HepG2 (cell line): ENCODE measurements at regions not wholly inside any gene's neighbourhood (a gene's known extent, or its start where the extent isn't known, plus 50 kb on each side); places are given as distances from the start of the nearest gene placed in this dataset.

Experiments
- ATAC-seq: fragments of 200-7000 bp; cut with Tn5 transposase; 3 replicates; pipeline ENCODE4 v1.9.1; 2020; ENCODE audit warnings: mild to moderate bottlenecking, moderate library complexity
- BruUV-seq: library from RNA; stranded (reverse); fragments of 400-500 nt; replicated peaks from 2 replicates; lab custom pipeline; 2021; lab: Mats Ljungman, UMichigan
- CTCF ChIA-PET: fragments of 300-600 bp; formaldehyde crosslinking; extraction: SDS; loops from one replicate; lab custom pipeline; 2021; ENCODE audit warnings: low total read pairs, inconsistent platforms, low intra/inter-chr PET ratio; lab: Yijun Ruan, JAX
- POLR2A ChIA-PET: fragments of 350-600 bp; sonication (Branson Sonifier 250); formaldehyde crosslinking; loops from one replicate; lab custom pipeline; 2020; ENCODE audit warnings: antibody characterized with exemption, inconsistent platforms; lab: Yijun Ruan, JAX
- DNase-seq: peaks from one replicate; pipeline ENCODE4 v3.0.0-alpha.2; 2015; ENCODE audit warnings: low spot score
- FAIRE-seq: peaks from 3 replicates; lab custom pipeline; 2011; peaks lifted over from hg19 to GRCh38; lab: Jason Lieb, UNC
- H2AFZ ChIP-seq: one replicate; pipeline ENCODE4 v1.6.1; 2011; ENCODE audit warnings: low read length, inconsistent platforms
- H3K27ac ChIP-seq: fragments of 300-600 bp; 3 replicates; pipeline ENCODE4 v1.8.0; 2011; ENCODE audit warnings: mixed run types, mild to moderate bottlenecking, mixed read lengths, low read length, inconsistent platforms; ENCODE audit not compliant: insufficient read depth; ENCODE audit errors: extremely low read length
- H3K27me3 ChIP-seq, 2 experiments: fragments of 200-600 bp in 1 of 2; 2 replicates in 1 of 2; 3 replicates in 1 of 2; pipeline versions ENCODE4 v1.6.0 to v1.8.0; 2011; ENCODE audit warnings: low read length in 2 of 2, mild to moderate bottlenecking in 2 of 2, moderate library complexity in 2 of 2, inconsistent platforms in 1 of 2; ENCODE audit not compliant: insufficient read depth in 2 of 2, control insufficient read depth in 1 of 2
- H3K36me3 ChIP-seq, 2 experiments: fragments of 200-600 bp in 1 of 2; replicated peaks in 1 of 2; 2 replicates in 1 of 2; 3 replicates in 1 of 2; pipeline versions ENCODE4 v1.5.1 to v1.8.0; 2011; ENCODE audit warnings: low read length in 2 of 2, inconsistent platforms in 1 of 2; ENCODE audit not compliant: insufficient read depth in 2 of 2, control insufficient read depth in 1 of 2
- H3K4me1 ChIP-seq: 2 replicates; pipeline ENCODE4 v1.5.1; 2012; ENCODE audit warnings: low read length, inconsistent platforms; ENCODE audit not compliant: insufficient read depth
- H3K4me2 ChIP-seq: 2 replicates; pipeline ENCODE4 v1.6.0; 2011; ENCODE audit warnings: low read depth, low read length, inconsistent platforms
- H3K4me3 ChIP-seq, 3 experiments: fragments of 200-600 bp in 1 of 3; sonication (generic), shearing (Covaris generic) in 1 of 3; replicated peaks in 1 of 3; 2 replicates each; pipeline ENCODE4 v1.5.1; 2011 to 2016; ENCODE audit warnings: low read length in 3 of 3, inconsistent platforms in 2 of 3, low read depth in 2 of 3, mild to moderate bottlenecking in 2 of 3, control low read depth in 1 of 3, mixed read lengths in 1 of 3; ENCODE audit not compliant: insufficient read depth in 1 of 3
- H3K79me2 ChIP-seq: one replicate; pipeline ENCODE4 v1.6.1; 2011; ENCODE audit warnings: low read length, inconsistent platforms; ENCODE audit not compliant: insufficient read depth
- H3K9ac ChIP-seq: 2 replicates; pipeline ENCODE4 v1.6.0; 2011; ENCODE audit warnings: mild to moderate bottlenecking, low read depth, low read length, inconsistent platforms; ENCODE audit not compliant: insufficient read depth
- H3K9me3 ChIP-seq: 2 replicates; pipeline ENCODE4 v1.5.1; 2012; ENCODE audit warnings: mild to moderate bottlenecking, low read length
- H4K20me1 ChIP-seq: 2 replicates; pipeline ENCODE4 v1.6.0; 2011; ENCODE audit warnings: inconsistent platforms, mild to moderate bottlenecking, low read length, moderate library complexity; ENCODE audit not compliant: insufficient read depth
- ARNT2 ChIP-seq: sonication (generic); formaldehyde crosslinking; IDR thresholded peaks from 2 replicates; pipeline ENCODE4 v1.8.0; 2022; ENCODE audit warnings: mild to moderate bottlenecking, low read depth, missing genetic modification reagents, moderate library complexity
- CBFB ChIP-seq: sonication (generic); formaldehyde crosslinking; IDR thresholded peaks from 2 replicates; pipeline ENCODE4 v1.4.0; 2020; ENCODE audit warnings: missing genetic modification reagents
- FOXO1 ChIP-seq: sonication (generic); formaldehyde crosslinking; IDR thresholded peaks from 2 replicates; pipeline ENCODE4 v1.4.0; 2020; ENCODE audit warnings: missing genetic modification reagents
- MAFF ChIP-seq: IDR thresholded peaks from 2 replicates; pipeline ENCODE4 v1.6.1; 2011; ENCODE audit warnings: low read depth, low read length, improper control_type of control experiment
- MYC ChIP-seq: sonication (generic); formaldehyde crosslinking; IDR thresholded peaks from 2 replicates; pipeline ENCODE4 v1.9.0; 2021; ENCODE audit warnings: missing genetic modification reagents, borderline replicate concordance
- ZNF230 ChIP-seq: sonication (generic); formaldehyde crosslinking; IDR thresholded peaks from 2 replicates; pipeline ENCODE4 v1.4.0; 2020; ENCODE audit warnings: mild to moderate bottlenecking, missing genetic modification reagents
- ZNF589 ChIP-seq: sonication (generic); formaldehyde crosslinking; conservative IDR thresholded peaks from 2 replicates; pipeline ENCODE4 v1.8.0; 2022; ENCODE audit warnings: mild to moderate bottlenecking, moderate library complexity, missing genetic modification reagents
- ZSCAN21 ChIP-seq: sonication (generic); formaldehyde crosslinking; IDR thresholded peaks from 2 replicates; pipeline ENCODE4 v1.8.0; 2022; ENCODE audit warnings: mild to moderate bottlenecking, missing genetic modification reagents, moderate library complexity, borderline replicate concordance
- WGBS: methylation state at CpG from one replicate; pipeline ENCODE4 v1.1.6; 2017; ENCODE audit warnings: low lambda C conversion rate; 5-methylcytosine and 5-hydroxymethylcytosine counted together
- in situ Hi-C: cut with HindIII; loops from 2 replicates; pipeline ENCODE4 v1.10.0; 2017; ENCODE audit warnings: low pct_unique_long_range_greater_than_20kb; ENCODE audit not compliant: extremely low pct_ligation_motif_present
- intact Hi-C: fragments of 100-400 bp; cut with micrococcal nuclease; formaldehyde crosslinking; loops from one replicate; pipeline ENCODE4 v1.10.0; 2022; ENCODE audit not compliant: unreplicated experiment
- TF ChIP-seq, protein P1 (sequence below): sonication (generic); formaldehyde crosslinking; conservative IDR thresholded peaks from 2 replicates; pipeline ENCODE4 v1.8.0; 2022; ENCODE audit warnings: mild to moderate bottlenecking, moderate library complexity, missing genetic modification reagents
- TF ChIP-seq, protein P2 (sequence below): sonication (generic); formaldehyde crosslinking; IDR thresholded peaks from 2 replicates; pipeline ENCODE4 v1.5.0; 2020; ENCODE audit warnings: mild to moderate bottlenecking, missing genetic modification reagents, borderline replicate concordance
- TF ChIP-seq, protein P3 (sequence below): IDR thresholded peaks from 2 replicates; pipeline ENCODE4 v1.6.1; 2016

DNA sequence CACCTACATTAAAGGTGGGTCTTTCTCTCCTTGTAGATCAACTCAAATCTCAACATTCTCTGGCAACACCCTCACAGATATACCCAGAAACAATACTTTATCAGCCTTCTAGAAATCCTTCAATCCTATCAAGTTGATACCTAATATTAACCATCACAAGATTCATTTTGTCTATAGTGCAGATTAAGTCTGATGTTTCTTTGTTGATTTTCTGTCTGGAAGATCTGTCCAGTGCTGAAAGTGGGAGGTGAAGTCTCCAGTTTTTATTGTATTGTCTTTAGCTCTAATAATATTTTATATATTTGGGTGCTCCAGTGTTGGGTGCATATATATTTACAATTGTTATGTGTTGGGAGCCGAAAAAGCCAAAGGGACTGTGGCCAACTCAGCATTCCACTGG is 493.9 kb upstream of the ADGRB3 start:
- FAIRE-seq (no peak), ATAC-seq (no peak), DNase-seq (no peak)
- no peaks in the 10 kb centered on the region for H3K36me3 ChIP-seq
- no peak overlapping the region for H2AFZ ChIP-seq
- intact Hi-C loops (no loop called here), in situ Hi-C loops (no loop called here)
- no peaks in the 10 kb centered on the region for H3K27me3 ChIP-seq
- WGBS = 0% methylated on average over 1 of the region's 1 CpG
- H3K4me2 ChIP-seq = no peak overlapping the region
- no peaks in the 10 kb centered on the region for H3K4me1 ChIP-seq
- TF ChIP-seq ZSCAN21 (CRISPR knock-in tag) (no peak), MYC (no peak), MAFF (no peak), FOXO1 (no peak)
- TF ChIP-seq, protein P1, sequence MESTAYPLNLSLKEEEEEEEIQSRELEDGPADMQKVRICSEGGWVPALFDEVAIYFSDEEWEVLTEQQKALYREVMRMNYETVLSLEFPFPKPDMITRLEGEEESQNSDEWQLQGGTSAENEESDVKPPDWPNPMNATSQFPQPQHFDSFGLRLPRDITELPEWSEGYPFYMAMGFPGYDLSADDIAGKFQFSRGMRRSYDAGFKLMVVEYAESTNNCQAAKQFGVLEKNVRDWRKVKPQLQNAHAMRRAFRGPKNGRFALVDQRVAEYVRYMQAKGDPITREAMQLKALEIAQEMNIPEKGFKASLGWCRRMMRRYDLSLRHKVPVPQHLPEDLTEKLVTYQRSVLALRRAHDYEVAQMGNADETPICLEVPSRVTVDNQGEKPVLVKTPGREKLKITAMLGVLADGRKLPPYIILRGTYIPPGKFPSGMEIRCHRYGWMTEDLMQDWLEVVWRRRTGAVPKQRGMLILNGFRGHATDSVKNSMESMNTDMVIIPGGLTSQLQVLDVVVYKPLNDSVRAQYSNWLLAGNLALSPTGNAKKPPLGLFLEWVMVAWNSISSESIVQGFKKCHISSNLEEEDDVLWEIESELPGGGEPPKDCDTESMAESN = no peak
- POLR2A ChIA-PET = no interaction called here
- no peaks in the 10 kb centered on the region for H3K79me2 ChIP-seq
- no TSS peak for BruUV-seq
- H3K9ac ChIP-seq = no peak overlapping the region
- H3K9me3 ChIP-seq = peaks cover 59% of the 10 kb centered on the region
- no peak overlapping the region for H3K4me3 ChIP-seq
- no peaks in the 10 kb centered on the region for H4K20me1 ChIP-seq
- H3K27ac ChIP-seq = no peak overlapping the region
- CTCF ChIA-PET = no interaction called here

- Histone ChIP-seq H3K9ac (no peak overlapping the region), H4K20me1 (no peaks in the 10 kb centered on the region), H2AFZ (no peak overlapping the region), H3K4me1 (no peaks in the 10 kb centered on the region), H3K4me3 (no peak overlapping the region), H3K9me3 (peaks cover 58% of the 10 kb centered on the region), H3K27me3 (no peaks in the 10 kb centered on the region), H3K4me2 (no peak overlapping the region), H3K27ac (no peak overlapping the region), H3K79me2 (no peaks in the 10 kb centered on the region), H3K36me3 (no peaks in the 10 kb centered on the region)
- 0% methylated on average over 1 of the region's 1 CpG for WGBS
- ChIA-PET POLR2A (no interaction called here), CTCF (no interaction called here)
- no peak for FAIRE-seq
- DNase-seq = no peak
- no TSS peak for BruUV-seq
- intact Hi-C loops = no loop called here
- in situ Hi-C loops = no loop called here
- no peak for ATAC-seq
- TF ChIP-seq ZNF230 (CRISPR knock-in tag) (no peak), ARNT2 (CRISPR knock-in tag) (no peak), CBFB (CRISPR knock-in tag) (no peak), ZNF589 (CRISPR knock-in tag) (no peak)
- TF ChIP-seq, protein P2, sequence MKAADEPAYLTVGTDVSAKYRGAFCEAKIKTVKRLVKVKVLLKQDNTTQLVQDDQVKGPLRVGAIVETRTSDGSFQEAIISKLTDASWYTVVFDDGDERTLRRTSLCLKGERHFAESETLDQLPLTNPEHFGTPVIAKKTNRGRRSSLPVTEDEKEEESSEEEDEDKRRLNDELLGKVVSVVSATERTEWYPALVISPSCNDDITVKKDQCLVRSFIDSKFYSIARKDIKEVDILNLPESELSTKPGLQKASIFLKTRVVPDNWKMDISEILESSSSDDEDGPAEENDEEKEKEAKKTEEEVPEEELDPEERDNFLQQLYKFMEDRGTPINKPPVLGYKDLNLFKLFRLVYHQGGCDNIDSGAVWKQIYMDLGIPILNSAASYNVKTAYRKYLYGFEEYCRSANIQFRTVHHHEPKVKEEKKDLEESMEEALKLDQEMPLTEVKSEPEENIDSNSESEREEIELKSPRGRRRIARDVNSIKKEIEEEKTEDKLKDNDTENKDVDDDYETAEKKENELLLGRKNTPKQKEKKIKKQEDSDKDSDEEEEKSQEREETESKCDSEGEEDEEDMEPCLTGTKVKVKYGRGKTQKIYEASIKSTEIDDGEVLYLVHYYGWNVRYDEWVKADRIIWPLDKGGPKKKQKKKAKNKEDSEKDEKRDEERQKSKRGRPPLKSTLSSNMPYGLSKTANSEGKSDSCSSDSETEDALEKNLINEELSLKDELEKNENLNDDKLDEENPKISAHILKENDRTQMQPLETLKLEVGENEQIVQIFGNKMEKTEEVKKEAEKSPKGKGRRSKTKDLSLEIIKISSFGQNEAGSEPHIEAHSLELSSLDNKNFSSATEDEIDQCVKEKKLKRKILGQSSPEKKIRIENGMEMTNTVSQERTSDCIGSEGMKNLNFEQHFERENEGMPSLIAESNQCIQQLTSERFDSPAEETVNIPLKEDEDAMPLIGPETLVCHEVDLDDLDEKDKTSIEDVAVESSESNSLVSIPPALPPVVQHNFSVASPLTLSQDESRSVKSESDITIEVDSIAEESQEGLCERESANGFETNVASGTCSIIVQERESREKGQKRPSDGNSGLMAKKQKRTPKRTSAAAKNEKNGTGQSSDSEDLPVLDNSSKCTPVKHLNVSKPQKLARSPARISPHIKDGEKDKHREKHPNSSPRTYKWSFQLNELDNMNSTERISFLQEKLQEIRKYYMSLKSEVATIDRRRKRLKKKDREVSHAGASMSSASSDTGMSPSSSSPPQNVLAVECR = no peak
- TF ChIP-seq, protein P3, sequence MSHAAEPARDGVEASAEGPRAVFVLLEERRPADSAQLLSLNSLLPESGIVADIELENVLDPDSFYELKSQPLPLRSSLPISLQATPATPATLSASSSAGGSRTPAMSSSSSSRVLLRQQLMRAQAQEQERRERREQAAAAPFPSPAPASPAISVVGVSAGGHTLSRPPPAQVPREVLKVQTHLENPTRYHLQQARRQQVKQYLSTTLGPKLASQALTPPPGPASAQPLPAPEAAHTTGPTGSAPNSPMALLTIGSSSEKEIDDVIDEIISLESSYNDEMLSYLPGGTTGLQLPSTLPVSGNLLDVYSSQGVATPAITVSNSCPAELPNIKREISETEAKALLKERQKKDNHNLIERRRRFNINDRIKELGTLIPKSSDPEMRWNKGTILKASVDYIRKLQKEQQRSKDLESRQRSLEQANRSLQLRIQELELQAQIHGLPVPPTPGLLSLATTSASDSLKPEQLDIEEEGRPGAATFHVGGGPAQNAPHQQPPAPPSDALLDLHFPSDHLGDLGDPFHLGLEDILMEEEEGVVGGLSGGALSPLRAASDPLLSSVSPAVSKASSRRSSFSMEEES (CRISPR knock-in tag) = no peak
These were observed 496.0 kb upstream of the ADGRB3 start for GRCh38 chr6:68139130-68139529.
